LNCAP (cell line): ENCODE measurements at regions not wholly inside any gene's neighbourhood (a gene's known extent, or its start where the extent isn't known, plus 50 kb on each side); places are given as distances from the start of the nearest gene placed in this dataset.

Source experiments
- CTCF ChIP-seq: fragments of 450-650 bp; IDR thresholded peaks from 2 replicates; pipeline ENCODE4 v1.5.1; 2017; ENCODE audit warnings: mild to moderate bottlenecking

GRCh38 chr2:125644257-125644656, 1011.7 kb upstream of the GYPC start:
- TF ChIP-seq CTCF: no peak

GRCh38 chr2:125652280-125652679, 1003.7 kb upstream of the GYPC start:
- TF ChIP-seq CTCF: no peak

- no peak for TF ChIP-seq CTCF
Measured at GRCh38 chr2:125654226-125654625, 1001.7 kb upstream of the GYPC start.

- no peak for TF ChIP-seq CTCF
Measured at GRCh38 chr2:125656190-125656589, 999.8 kb upstream of the GYPC start.

- no peak for TF ChIP-seq CTCF
Measured at GRCh38 chr2:125658583-125658982, 997.4 kb upstream of the GYPC start.

- no peak for TF ChIP-seq CTCF
Measured at GRCh38 chr2:125667630-125668029, 988.3 kb upstream of the GYPC start.

GRCh38 chr2:125679903-125680302, 976.1 kb upstream of the GYPC start:
- no peak for TF ChIP-seq CTCF

- no peak for TF ChIP-seq CTCF
Measured at GRCh38 chr2:125680809-125681208, 975.1 kb upstream of the GYPC start.
